Astrocyte (in vitro differentiated cells and primary cell): ENCODE measurements at regions not wholly inside any gene's neighbourhood (a gene's known extent, or its start where the extent isn't known, plus 50 kb on each side); places are given as distances from the start of the nearest gene placed in this dataset.

Experiments used
- CTCF ChIP-seq: IDR thresholded peaks from 2 replicates; pipeline ENCODE4 v1.5.1; 2011; ENCODE audit warnings: low read depth, mild to moderate bottlenecking, inconsistent platforms, low read length, moderate library complexity; ENCODE audit not compliant: insufficient read depth
- EZH2 ChIP-seq: IDR thresholded peaks from 2 replicates; pipeline ENCODE4 v1.6.1; 2012; ENCODE audit warnings: mild to moderate bottlenecking, low read length, inconsistent platforms; ENCODE audit not compliant: insufficient read depth

GRCh38 chr18:23324056-23324811, 128.9 kb upstream of the RIOK3 start:
- TF ChIP-seq CTCF: no peak
- TF ChIP-seq EZH2: no peak
